ENCODE measurements at regions not wholly inside any gene's neighbourhood (a gene's known extent, or its start where the extent isn't known, plus 50 kb on each side); places are given as distances from the start of the nearest gene placed in this dataset.

- TF ChIP-seq CTCF (IDR thresholded peaks at IDR 0.05): no peak
- no peak for TF ChIP-seq EP300 (IDR thresholded peaks at IDR 0.05; ENCODE audit: low read depth)
- no peak for TF ChIP-seq POLR2AphosphoS5 (IDR thresholded peaks at IDR 0.05)
- TF ChIP-seq POLR2A (IDR thresholded peaks at IDR 0.05): no peak
Measured at GRCh38 chr3:76047368-76047767, 262.0 kb upstream of the ZNF717 start.

All from transverse colon (tissue), 4 donors.